Transverse colon (tissue), 3 donors: ENCODE measurements at regions not wholly inside any gene's neighbourhood (a gene's known extent, or its start where the extent isn't known, plus 50 kb on each side); places are given as distances from the start of the nearest gene placed in this dataset.

ENCODE experiments used
- EP300 ChIP-seq: sonication (generic); formaldehyde crosslinking; IDR thresholded peaks from one replicate; pipeline ENCODE4 v1.6.1; 2017; ENCODE audit warnings: antibody characterized with exemption, low read depth
- POLR2A ChIP-seq: fragments of 450-650 bp; IDR thresholded peaks from one replicate; pipeline ENCODE4 v1.6.1; 2016; ENCODE audit warnings: antibody characterized with exemption, mild to moderate bottlenecking, moderate library complexity
- TF ChIP-seq, protein P1 (sequence below), 5 experiments: fragments of 200-600 bp in 3 of 5; fragments of 450-650 bp in 2 of 5; sonication (generic) in 3 of 5; IDR thresholded peaks; 1 replicate in 2 of 5; 2 replicates in 3 of 5; pipeline ENCODE4 v1.5.1; 2016 to 2017; ENCODE audit warnings: antibody characterized with exemption in 5 of 5, inconsistent platforms in 3 of 5, mild to moderate bottlenecking in 2 of 5, moderate library complexity in 1 of 5

DNA sequence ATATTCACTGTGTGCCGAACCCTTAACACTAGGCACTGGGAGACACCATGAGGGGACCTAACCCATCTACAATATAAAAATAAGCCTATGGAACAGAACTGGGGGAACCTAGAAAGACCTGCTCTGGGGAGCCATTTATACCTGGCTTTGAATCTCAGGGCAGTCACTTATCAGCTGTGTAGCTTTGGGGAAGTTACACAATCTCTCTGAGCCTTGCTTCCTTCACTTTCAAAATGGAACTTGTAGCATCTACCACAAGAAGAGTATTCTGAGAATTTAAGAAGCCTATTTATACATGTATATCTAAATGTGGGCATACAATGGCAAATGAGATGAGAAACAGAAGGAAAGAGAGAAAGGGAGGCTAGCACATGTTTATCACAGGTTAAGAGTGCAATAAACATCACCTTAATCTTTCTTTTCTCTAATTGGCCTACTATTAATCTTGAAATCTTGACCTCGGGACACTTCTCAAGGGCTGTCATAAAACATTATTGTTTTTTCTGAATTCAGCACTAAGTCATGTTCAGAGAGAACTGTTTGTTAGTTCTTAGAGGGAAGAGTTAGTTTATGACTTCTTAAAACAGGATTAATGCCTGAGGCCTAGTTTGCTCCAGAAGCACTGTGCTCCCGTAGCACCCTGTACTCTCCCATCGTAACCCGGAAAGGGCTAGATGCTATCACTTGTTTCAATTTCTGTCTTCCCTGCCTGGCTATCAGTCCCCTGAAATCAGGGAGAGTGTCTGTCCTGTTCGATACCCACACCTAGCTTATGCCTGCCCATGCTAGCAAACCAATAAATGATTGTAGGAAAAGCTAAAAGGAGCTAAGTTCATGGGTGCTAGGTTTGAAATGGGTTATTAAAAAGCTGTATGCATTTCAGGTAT, 606.4 kb upstream of the CLINT1 start:
- TF ChIP-seq, protein P1, sequence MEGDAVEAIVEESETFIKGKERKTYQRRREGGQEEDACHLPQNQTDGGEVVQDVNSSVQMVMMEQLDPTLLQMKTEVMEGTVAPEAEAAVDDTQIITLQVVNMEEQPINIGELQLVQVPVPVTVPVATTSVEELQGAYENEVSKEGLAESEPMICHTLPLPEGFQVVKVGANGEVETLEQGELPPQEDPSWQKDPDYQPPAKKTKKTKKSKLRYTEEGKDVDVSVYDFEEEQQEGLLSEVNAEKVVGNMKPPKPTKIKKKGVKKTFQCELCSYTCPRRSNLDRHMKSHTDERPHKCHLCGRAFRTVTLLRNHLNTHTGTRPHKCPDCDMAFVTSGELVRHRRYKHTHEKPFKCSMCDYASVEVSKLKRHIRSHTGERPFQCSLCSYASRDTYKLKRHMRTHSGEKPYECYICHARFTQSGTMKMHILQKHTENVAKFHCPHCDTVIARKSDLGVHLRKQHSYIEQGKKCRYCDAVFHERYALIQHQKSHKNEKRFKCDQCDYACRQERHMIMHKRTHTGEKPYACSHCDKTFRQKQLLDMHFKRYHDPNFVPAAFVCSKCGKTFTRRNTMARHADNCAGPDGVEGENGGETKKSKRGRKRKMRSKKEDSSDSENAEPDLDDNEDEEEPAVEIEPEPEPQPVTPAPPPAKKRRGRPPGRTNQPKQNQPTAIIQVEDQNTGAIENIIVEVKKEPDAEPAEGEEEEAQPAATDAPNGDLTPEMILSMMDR (IDR thresholded peaks at IDR 0.05): no peak
- TF ChIP-seq POLR2A: no peak
- TF ChIP-seq EP300: no peak
